K562 (cell line): ENCODE measurements at regions not wholly inside any gene's neighbourhood (a gene's known extent, or its start where the extent isn't known, plus 50 kb on each side); places are given as distances from the start of the nearest gene placed in this dataset.
A peak's percentile ranks its signal among the peaks of the same experiment; 100 is the strongest.

ENCODE experiments used
- C11orf30 ChIP-seq: fragments of 450-650 bp; IDR thresholded peaks from 2 replicates; pipeline ENCODE4 v1.6.1; 2016; ENCODE audit warnings: low read depth, mild to moderate bottlenecking
- CBX1 ChIP-seq: sonication (generic); IDR thresholded peaks from 2 replicates; pipeline ENCODE4 v1.6.1; 2016; ENCODE audit warnings: antibody characterized with exemption, low read depth, mild to moderate bottlenecking
- CEBPG ChIP-seq, 3 experiments: fragments of 200-800 bp in 1 of 3; sonication (Bioruptor generic) in 1 of 3; sonication (generic) in 1 of 3; formaldehyde crosslinking in 1 of 3; IDR thresholded peaks in 2 of 3; conservative IDR thresholded peaks in 1 of 3; 2 replicates each; pipeline versions ENCODE4 v1.6.1 to v1.8.0; 2016 to 2022; ENCODE audit warnings: missing compliant biosample characterization in 2 of 3, missing genetic modification characterization in 2 of 3, mild to moderate bottlenecking in 1 of 3, missing genetic modification reagents in 1 of 3
- EP400 ChIP-seq: fragments of 450-650 bp; IDR thresholded peaks from 2 replicates; pipeline ENCODE4 v1.6.1; 2017; ENCODE audit warnings: antibody characterized with exemption, mild to moderate bottlenecking, moderate library complexity
- ILF3 ChIP-seq: fragments of 450-650 bp; IDR thresholded peaks from 2 replicates; pipeline ENCODE4 v1.6.1; 2018; ENCODE audit warnings: antibody characterized with exemption, mild to moderate bottlenecking, moderate library complexity, borderline replicate concordance
- JUND ChIP-seq, 2 experiments: IDR thresholded peaks; 2 replicates in 1 of 2; 3 replicates in 1 of 2; pipeline ENCODE4 v1.6.1; 2011; ENCODE audit warnings: borderline replicate concordance in 2 of 2, low read depth in 2 of 2, low read length in 2 of 2, improper control_type of control experiment in 1 of 2, missing biosample characterization in 1 of 2, missing genetic modification characterization in 1 of 2, missing genetic modification reagents in 1 of 2
- L3MBTL2 ChIP-seq: fragments of 450-650 bp; IDR thresholded peaks from 2 replicates; pipeline ENCODE4 v1.6.1; 2016; ENCODE audit warnings: mild to moderate bottlenecking, moderate library complexity
- MAZ ChIP-seq, 2 experiments: fragments of 450-650 bp in 1 of 2; sonication (generic) in 1 of 2; formaldehyde crosslinking; IDR thresholded peaks in 1 of 2; conservative IDR thresholded peaks in 1 of 2; 2 replicates each; pipeline versions ENCODE4 v1.4.0 to v1.5.0; 2020; ENCODE audit warnings: mild to moderate bottlenecking in 1 of 2, missing genetic modification reagents in 1 of 2
- MLX ChIP-seq, 2 experiments: fragments of 450-650 bp in 1 of 2; sonication (generic) in 1 of 2; formaldehyde crosslinking; conservative IDR thresholded peaks; 2 replicates each; pipeline versions ENCODE4 v1.4.0 to v1.8.1; 2020 to 2022; ENCODE audit warnings: mild to moderate bottlenecking in 1 of 2, missing genetic modification reagents in 1 of 2
- NCOA1 ChIP-seq: fragments of 450-650 bp; IDR thresholded peaks from 2 replicates; pipeline ENCODE4 v1.6.1; 2016; ENCODE audit warnings: low read depth
- NCOR1 ChIP-seq: fragments of 450-650 bp; IDR thresholded peaks from 2 replicates; pipeline ENCODE4 v1.6.1; 2016; ENCODE audit warnings: mild to moderate bottlenecking, moderate library complexity
- NR4A1 ChIP-seq, 2 experiments: fragments of 250-450 bp in 1 of 2; fragments of 450-650 bp in 1 of 2; sonication (Bioruptor Pico) in 1 of 2; IDR thresholded peaks; 2 replicates each; pipeline versions ENCODE4 v1.4.0 to v1.6.1; 2016 to 2020; ENCODE audit warnings: mild to moderate bottlenecking in 2 of 2, missing compliant biosample characterization in 1 of 2, missing genetic modification characterization in 1 of 2, moderate library complexity in 1 of 2
- PRDM10 ChIP-seq: fragments of 450-650 bp; IDR thresholded peaks from 2 replicates; pipeline ENCODE4 v1.6.1; 2018; ENCODE audit not compliant: partially characterized antibody
- SMARCC2 ChIP-seq: fragments of 450-650 bp; IDR thresholded peaks from 2 replicates; pipeline ENCODE4 v1.6.1; 2017; ENCODE audit warnings: antibody characterized with exemption, moderate library complexity, mild to moderate bottlenecking, low read depth
- STAT5A ChIP-seq: IDR thresholded peaks from 2 replicates; pipeline ENCODE4 v1.6.1; 2012; ENCODE audit warnings: low read length, inconsistent platforms, borderline replicate concordance
- YY1 ChIP-seq, 3 experiments: IDR thresholded peaks; 2 replicates each; pipeline ENCODE4 v1.6.1; 2011; ENCODE audit warnings: low read length in 2 of 3, mild to moderate bottlenecking in 2 of 3, moderate library complexity in 2 of 3, borderline replicate concordance in 1 of 3, control low read depth in 1 of 3, low read depth in 1 of 3; ENCODE audit not compliant: insufficient read depth in 3 of 3, insufficient replicate concordance in 2 of 3, control insufficient read depth in 1 of 3, insufficient read length in 1 of 3; ENCODE audit errors: extremely low read depth in 1 of 3
- ZC3H4 ChIP-seq: sonication (generic); formaldehyde crosslinking; IDR thresholded peaks from 2 replicates; pipeline ENCODE4 v1.9.0; 2021; ENCODE audit warnings: missing genetic modification reagents, borderline replicate concordance
- ZNF41 ChIP-seq: fragments of 250-450 bp; sonication (Bioruptor Pico); conservative IDR thresholded peaks from 2 replicates; pipeline ENCODE4 v1.4.0; 2020; ENCODE audit warnings: mild to moderate bottlenecking

- TF ChIP-seq PRDM10 (peak; percentile 56), ZNF41 (CRISPR knock-in tag) (peak; percentile 50; the same call in 1 of the 2 replicates), L3MBTL2 (peak; percentile 84), JUND (IDR thresholded peaks at IDR 0.05; ENCODE audit: borderline replicate concordance, low read depth, low read length) (peak; percentile 71), JUND (tag; IDR thresholded peaks at IDR 0.05; ENCODE audit: borderline replicate concordance, low read depth, low read length) (peak; percentile 91; the same call in 2 of the 3 replicates), MAZ (CRISPR knock-in tag; conservative IDR thresholded peaks at IDR 0.05 in 1 of 2, IDR thresholded peaks at IDR 0.05 in 1 of 2) (peak; percentile 55 to 79), CBX1 (0 out of 2 replicates have a peak, but pooled peaks have one; percentile 28), NR4A1 (CRISPR knock-in tag; IDR thresholded peaks at IDR 0.05) (0 out of 2 replicates have a peak, but pooled peaks have one; percentile 60), NR4A1 (tag; IDR thresholded peaks at IDR 0.05) (no peak), EP400 (peak; percentile 56), C11orf30 (peak; percentile 64), NCOR1 (peak; percentile 76), NCOA1 (peak; percentile 70; the same call in 1 of the 2 replicates), SMARCC2 (peak; percentile 76), YY1 (IDR thresholded peaks at IDR 0.05; ENCODE audit: borderline replicate concordance in 1 of 3, control insufficient read depth in 1 of 3, extremely low read depth in 1 of 3, insufficient read depth in 3 of 3, insufficient read length in 1 of 3, insufficient replicate concordance in 2 of 3, low read depth in 1 of 3, low read length in 2 of 3) (peak in 2 of 3 experiments; percentile 33 to 63), ILF3 (no peak), MLX (CRISPR knock-in tag; conservative IDR thresholded peaks at IDR 0.05) (0 out of 4 replicates have a peak, but pooled peaks of 1 of the 2 experiments have one; percentile 64), CEBPG (CRISPR knock-in tag; IDR thresholded peaks at IDR 0.05) (no peak), CEBPG (tag; conservative IDR thresholded peaks at IDR 0.05 in 1 of 2, IDR thresholded peaks at IDR 0.05 in 1 of 2) (peak; percentile 18 to 20; a peak in 1 of 4 replicates), STAT5A (peak; percentile 45; the same call in 1 of the 2 replicates), ZC3H4 (CRISPR knock-in tag) (no peak)
Measured at GRCh38 chr6:15036690-15037245, 209.1 kb upstream of the JARID2 start (continued).
